ENCODE measurements at regions not wholly inside any gene's neighbourhood (a gene's known extent, or its start where the extent isn't known, plus 50 kb on each side); places are given as distances from the start of the nearest gene placed in this dataset.

- no peak overlapping the region for H3K4me3 ChIP-seq (ENCODE audit: low read depth, low read length)
- TF ChIP-seq CTCF (IDR thresholded peaks at IDR 0.05; ENCODE audit: borderline replicate concordance, insufficient read depth, low read depth, low read length), result no peak
Observed at GRCh38 chr4:96228463-96228862, 388.6 kb downstream of the PDHA2 start.

GRCh38 chr4:96240041-96240440 is 400.1 kb downstream of the PDHA2 start:
- no peak overlapping the region for H3K4me3 ChIP-seq (ENCODE audit: low read depth, low read length)
- TF ChIP-seq CTCF (IDR thresholded peaks at IDR 0.05; ENCODE audit: borderline replicate concordance, insufficient read depth, low read depth, low read length), result no peak

- no peak overlapping the region for H3K4me3 ChIP-seq (ENCODE audit: low read depth, low read length)
- TF ChIP-seq CTCF (IDR thresholded peaks at IDR 0.05; ENCODE audit: borderline replicate concordance, insufficient read depth, low read depth, low read length), result no peak
Observed at GRCh38 chr4:96241819-96242218, 401.9 kb downstream of the PDHA2 start.

- no peak overlapping the region for H3K4me3 ChIP-seq (ENCODE audit: low read depth, low read length)
- no peak for TF ChIP-seq CTCF (IDR thresholded peaks at IDR 0.05; ENCODE audit: borderline replicate concordance, insufficient read depth, low read depth, low read length)
Observed at GRCh38 chr4:96247096-96247495, 407.2 kb downstream of the PDHA2 start.

- TF ChIP-seq CTCF (IDR thresholded peaks at IDR 0.05; ENCODE audit: borderline replicate concordance, insufficient read depth, low read depth, low read length), result no peak
- no peak overlapping the region for H3K4me3 ChIP-seq (ENCODE audit: low read depth, low read length)
Observed at GRCh38 chr4:96248225-96248624, 408.3 kb downstream of the PDHA2 start.

- no peak overlapping the region for H3K4me3 ChIP-seq (ENCODE audit: low read depth, low read length)
- TF ChIP-seq CTCF (IDR thresholded peaks at IDR 0.05; ENCODE audit: borderline replicate concordance, insufficient read depth, low read depth, low read length), result no peak
Observed at GRCh38 chr4:96260064-96260682, 420.3 kb downstream of the PDHA2 start.

GRCh38 chr4:96262057-96262456 is 422.2 kb downstream of the PDHA2 start:
- TF ChIP-seq CTCF (IDR thresholded peaks at IDR 0.05; ENCODE audit: borderline replicate concordance, insufficient read depth, low read depth, low read length), result no peak
- H3K4me3 ChIP-seq (ENCODE audit: low read depth, low read length), result no peak overlapping the region
